ENCODE measurements at regions not wholly inside any gene's neighbourhood (a gene's known extent, or its start where the extent isn't known, plus 50 kb on each side); places are given as distances from the start of the nearest gene placed in this dataset.

- no peak for DNase-seq
Observed at GRCh38 chr4:17286752-17287460, 225.0 kb downstream of the QDPR start.

- DNase-seq = no peak
Observed at GRCh38 chr4:17285747-17286146, 226.1 kb downstream of the QDPR start.

GRCh38 chr4:17284323-17285175 is 227.3 kb downstream of the QDPR start:
- DNase-seq = no peak

GRCh38 chr4:17283832-17284231 is 228.1 kb downstream of the QDPR start:
- no peak for DNase-seq

GRCh38 chr4:17283251-17283650 is 228.6 kb downstream of the QDPR start:
- no peak for DNase-seq

- DNase-seq = no peak
Observed at GRCh38 chr4:17280261-17281018, 231.4 kb downstream of the QDPR start.

GRCh38 chr4:17276776-17277175 is 235.1 kb downstream of the QDPR start:
- no peak for DNase-seq

DNA sequence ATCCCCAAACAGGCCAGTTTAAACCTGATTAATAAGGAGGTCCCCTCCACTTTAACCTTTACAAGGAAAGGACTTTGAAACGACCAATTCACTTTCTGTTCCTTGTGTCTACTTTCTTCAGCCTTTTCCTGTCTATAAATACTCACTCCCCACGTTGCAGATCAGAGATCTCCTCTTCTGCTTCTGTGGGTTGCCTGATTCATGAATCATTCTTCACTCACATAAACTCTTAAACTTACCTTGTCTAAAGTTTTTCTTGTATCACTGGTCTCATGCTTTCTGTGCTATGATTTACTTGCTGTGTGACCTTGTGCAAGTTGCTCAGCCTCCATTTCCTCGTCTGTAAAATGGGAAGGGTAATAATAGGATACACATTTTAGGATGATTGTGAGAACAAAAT is 236.1 kb downstream of the QDPR start:
- DNase-seq = no peak

GRCh38 chr4:17273047-17273446 is 238.8 kb downstream of the QDPR start:
- no peak for DNase-seq

GRCh38 chr4:17272154-17272553 is 239.7 kb downstream of the QDPR start:
- DNase-seq = no peak

DNA sequence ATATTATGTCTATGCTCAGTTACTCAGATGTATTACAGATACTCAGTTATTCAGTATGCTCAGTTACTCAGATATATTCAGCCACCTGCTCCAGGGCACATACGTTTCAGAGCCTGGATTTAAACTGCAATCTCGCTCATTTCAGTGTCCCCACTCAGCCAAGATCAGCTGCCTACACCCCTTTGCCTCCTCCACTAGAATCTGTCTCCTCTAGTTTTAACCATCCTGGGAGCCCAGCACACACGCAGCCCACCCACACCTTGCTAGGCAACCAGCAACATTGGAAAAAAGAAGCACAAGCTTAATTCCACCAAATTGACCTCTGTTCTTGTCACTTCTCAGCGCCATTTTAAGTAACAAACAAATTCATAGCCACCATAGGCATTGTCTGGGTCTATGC is 246.2 kb downstream of the QDPR start:
- DNase-seq = no peak

GRCh38 chr4:17265139-17265538 is 246.8 kb downstream of the QDPR start:
- DNase-seq = no peak

DNA sequence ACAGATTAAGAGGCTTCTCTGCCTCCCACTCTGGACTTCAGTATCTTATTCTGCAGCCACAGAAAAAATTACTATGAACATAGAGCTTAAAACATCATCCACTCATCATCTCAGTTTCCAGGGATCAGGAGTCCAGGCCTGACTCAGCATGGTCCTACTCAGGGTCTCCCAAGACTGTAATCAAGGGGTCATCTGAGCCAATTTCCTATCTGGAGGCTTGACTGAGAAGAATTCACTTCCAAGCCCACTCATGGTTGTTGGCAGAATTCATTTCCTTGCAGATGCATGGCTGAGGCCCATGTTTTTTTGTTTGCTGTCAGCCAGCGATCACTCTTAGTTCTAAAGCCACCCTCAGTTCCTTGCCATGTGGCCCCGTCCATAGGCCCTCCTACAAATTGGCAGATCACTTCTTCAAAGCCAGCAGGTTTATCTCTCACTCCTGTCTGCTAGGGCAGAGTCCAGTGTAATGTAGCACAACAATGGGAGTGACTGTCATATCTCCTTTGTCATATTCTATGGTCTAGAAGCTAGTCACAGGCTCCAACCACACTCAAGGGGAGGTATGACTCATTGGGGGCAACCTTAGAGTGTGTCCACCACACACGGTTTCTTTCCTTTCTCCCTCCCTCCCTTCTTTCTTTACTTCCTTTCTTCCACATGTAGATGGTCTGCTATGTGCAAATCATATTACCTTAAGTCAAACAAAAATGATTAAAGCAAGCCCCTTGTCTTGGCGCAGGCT is 251.6 kb downstream of the QDPR start:
- DNase-seq = no peak

GRCh38 chr4:17258106-17258505 is 253.8 kb downstream of the QDPR start:
- DNase-seq = no peak

GRCh38 chr4:17252131-17252530 is 259.8 kb downstream of the QDPR start:
- DNase-seq = no peak

GRCh38 chr4:17251101-17251500 is 260.8 kb downstream of the QDPR start:
- no peak for DNase-seq

DNA sequence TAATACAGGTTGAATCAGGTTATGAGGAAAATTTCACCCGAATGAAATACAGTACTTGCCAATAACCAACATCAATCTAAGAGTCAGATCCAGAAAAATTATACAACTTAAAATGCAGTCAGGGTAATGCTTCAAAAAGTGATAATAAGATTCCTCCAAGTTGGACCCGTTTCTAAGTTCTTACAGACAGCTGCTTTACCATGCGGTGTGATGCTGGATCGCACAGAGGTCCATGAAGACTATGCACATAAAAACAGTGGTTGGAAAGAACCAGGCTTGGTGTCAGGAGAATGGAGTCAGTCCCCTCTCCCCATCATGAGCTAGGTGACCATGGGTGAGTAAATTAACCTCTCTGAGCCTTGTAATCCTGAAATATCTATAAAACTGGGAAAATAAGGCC is 261.3 kb downstream of the QDPR start:
- DNase-seq = no peak

DNA sequence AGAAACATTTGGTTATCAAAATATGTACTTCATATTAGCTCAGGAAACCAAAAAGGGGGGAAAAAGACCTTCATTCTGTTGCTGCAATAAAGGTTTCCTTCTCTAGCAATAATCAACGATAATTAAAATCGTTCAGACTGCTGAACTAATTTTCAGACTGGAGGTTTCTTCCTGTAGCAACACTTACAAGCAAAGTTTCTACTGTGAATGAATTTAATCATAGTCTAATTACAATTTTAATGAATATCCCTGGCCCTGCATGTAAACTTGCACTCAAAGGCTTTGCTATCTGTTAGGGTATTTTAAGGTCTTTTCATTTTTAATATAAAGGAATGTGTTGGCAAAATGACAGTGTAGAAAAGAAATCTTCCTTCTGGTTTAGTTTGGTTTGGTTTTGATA is 265.2 kb downstream of the QDPR start:
- no peak for DNase-seq

DNA sequence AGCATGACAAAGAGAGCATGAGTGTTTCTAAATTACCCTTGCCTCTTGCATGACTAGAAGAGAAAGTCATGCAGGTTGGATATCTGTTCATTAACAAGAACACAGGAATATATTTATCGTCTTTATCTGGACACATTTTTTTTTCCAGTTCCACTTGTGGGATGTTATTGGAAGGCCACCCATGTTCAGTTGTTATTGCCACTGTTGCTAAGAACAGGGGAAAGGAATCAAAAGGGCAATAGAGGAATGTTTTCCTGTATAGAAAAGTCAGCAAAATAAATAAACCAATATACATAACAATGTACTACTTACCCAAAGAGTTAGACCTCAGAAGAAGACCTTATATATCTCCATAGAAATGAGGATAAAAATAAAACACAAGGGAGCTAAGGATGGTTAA is 270.1 kb downstream of the QDPR start:
- DNase-seq = no peak

- no peak for DNase-seq
Observed at GRCh38 chr4:17238633-17239032, 273.3 kb downstream of the QDPR start.

GRCh38 chr4:17236686-17237085 is 275.2 kb downstream of the QDPR start:
- no peak for DNase-seq

- DNase-seq = no peak
Observed at GRCh38 chr4:17234678-17235077, 277.2 kb downstream of the QDPR start.
